B cell (primary cell): ENCODE measurements at regions not wholly inside any gene's neighbourhood (a gene's known extent, or its start where the extent isn't known, plus 50 kb on each side); places are given as distances from the start of the nearest gene placed in this dataset.

Experiments
- CTCF ChIP-seq: fragments of 200-600 bp; IDR thresholded peaks from one replicate; pipeline ENCODE4 v1.8.0; 2022; ENCODE audit warnings: antibody characterized with exemption, mild to moderate bottlenecking
- EZH2 ChIP-seq: IDR thresholded peaks from 2 replicates; pipeline ENCODE4 v1.6.1; 2012; ENCODE audit warnings: borderline replicate concordance, low read depth, mild to moderate bottlenecking, moderate library complexity, low read length; ENCODE audit not compliant: insufficient read depth, poor library complexity, severe bottlenecking

- no peak for TF ChIP-seq EZH2
- TF ChIP-seq CTCF: no peak
These were observed 91.6 kb upstream of the MAP4K3 start for GRCh38 chr2:39528701-39529100.
